H1 (cell line): ENCODE measurements at regions not wholly inside any gene's neighbourhood (a gene's known extent, or its start where the extent isn't known, plus 50 kb on each side); places are given as distances from the start of the nearest gene placed in this dataset.

Experiments
- EGR1 ChIP-seq: IDR thresholded peaks from 2 replicates; pipeline ENCODE4 v1.6.1; 2011; ENCODE audit warnings: low read depth, low read length, borderline replicate concordance
- EZH2 ChIP-seq: fragments of 200-600 bp; sonication (generic); IDR thresholded peaks from 2 replicates; pipeline ENCODE4 v1.7.1; 2012; ENCODE audit warnings: low read depth, mild to moderate bottlenecking, moderate library complexity, low read length, inconsistent platforms; ENCODE audit not compliant: severe bottlenecking
- JUND ChIP-seq: IDR thresholded peaks from 2 replicates; pipeline ENCODE4 v1.6.1; 2011; ENCODE audit warnings: mild to moderate bottlenecking, improper control_type of control experiment, low read length
- MAFK ChIP-seq: IDR thresholded peaks from 2 replicates; pipeline ENCODE4 v1.6.1; 2012; ENCODE audit warnings: low read depth, mild to moderate bottlenecking, improper control_type of control experiment, low read length
- POLR2A ChIP-seq, 2 experiments: IDR thresholded peaks; 1 replicate in 1 of 2; 2 replicates in 1 of 2; pipeline ENCODE4 v1.6.1; 2011; ENCODE audit warnings: low read depth in 2 of 2, low read length in 2 of 2, mild to moderate bottlenecking in 2 of 2; ENCODE audit errors: control extremely low read depth in 1 of 2
- RNF2 ChIP-seq: fragments of 200-900, 300-1000 bp; sonication (generic); IDR thresholded peaks from 2 replicates; pipeline ENCODE4 v1.7.1; 2016; ENCODE audit warnings: borderline replicate concordance, low read depth, mild to moderate bottlenecking, antibody characterized with exemption, low read length; ENCODE audit not compliant: poor library complexity, severe bottlenecking; ENCODE audit errors: missing control alignments
- TAF7 ChIP-seq: optimal IDR thresholded peaks from 2 replicates; pipeline ENCODE3; 2011; ENCODE audit warnings: low read depth, mild to moderate bottlenecking, inconsistent platforms, low read length, moderate library complexity, borderline replicate concordance
- TEAD4 ChIP-seq: IDR thresholded peaks from 2 replicates; pipeline ENCODE4 v1.6.1; 2012; ENCODE audit warnings: low read depth, low read length, inconsistent platforms, mixed read lengths
- YY1 ChIP-seq: IDR thresholded peaks from 2 replicates; pipeline ENCODE4 v1.6.1; 2011; ENCODE audit warnings: low read depth, mild to moderate bottlenecking, low read length
- TF ChIP-seq, protein P1 (sequence below), 3 experiments: IDR thresholded peaks; 1 replicate in 2 of 3; 2 replicates in 1 of 3; pipeline versions ENCODE4 v1.5.1 to v1.6.1; 2011; ENCODE audit warnings: low read length in 3 of 3, mild to moderate bottlenecking in 3 of 3, inconsistent platforms in 2 of 3, low read depth in 1 of 3, moderate library complexity in 1 of 3; ENCODE audit not compliant: insufficient read depth in 1 of 3; ENCODE audit errors: control extremely low read depth in 1 of 3

DNA sequence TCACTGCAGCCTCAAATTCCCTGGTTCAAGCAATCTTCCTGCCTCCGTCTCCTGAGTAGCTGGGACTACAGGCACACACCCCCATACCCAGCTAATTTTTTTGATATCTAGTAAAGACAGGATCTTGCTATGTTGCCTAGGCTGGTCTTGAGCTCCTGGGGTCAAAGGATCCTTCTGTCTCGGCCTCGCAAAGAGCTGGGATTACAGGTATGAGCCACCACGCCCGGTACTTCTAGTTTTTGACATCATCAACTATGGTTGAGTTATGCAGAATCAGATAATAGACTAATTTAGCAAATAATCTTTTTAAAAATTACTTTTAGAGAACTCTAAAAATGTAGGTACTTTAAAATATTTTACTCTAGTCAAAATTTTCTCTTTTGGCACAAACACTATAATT is 166.2 kb downstream of the SOX4 start:
- TF ChIP-seq, protein P1, sequence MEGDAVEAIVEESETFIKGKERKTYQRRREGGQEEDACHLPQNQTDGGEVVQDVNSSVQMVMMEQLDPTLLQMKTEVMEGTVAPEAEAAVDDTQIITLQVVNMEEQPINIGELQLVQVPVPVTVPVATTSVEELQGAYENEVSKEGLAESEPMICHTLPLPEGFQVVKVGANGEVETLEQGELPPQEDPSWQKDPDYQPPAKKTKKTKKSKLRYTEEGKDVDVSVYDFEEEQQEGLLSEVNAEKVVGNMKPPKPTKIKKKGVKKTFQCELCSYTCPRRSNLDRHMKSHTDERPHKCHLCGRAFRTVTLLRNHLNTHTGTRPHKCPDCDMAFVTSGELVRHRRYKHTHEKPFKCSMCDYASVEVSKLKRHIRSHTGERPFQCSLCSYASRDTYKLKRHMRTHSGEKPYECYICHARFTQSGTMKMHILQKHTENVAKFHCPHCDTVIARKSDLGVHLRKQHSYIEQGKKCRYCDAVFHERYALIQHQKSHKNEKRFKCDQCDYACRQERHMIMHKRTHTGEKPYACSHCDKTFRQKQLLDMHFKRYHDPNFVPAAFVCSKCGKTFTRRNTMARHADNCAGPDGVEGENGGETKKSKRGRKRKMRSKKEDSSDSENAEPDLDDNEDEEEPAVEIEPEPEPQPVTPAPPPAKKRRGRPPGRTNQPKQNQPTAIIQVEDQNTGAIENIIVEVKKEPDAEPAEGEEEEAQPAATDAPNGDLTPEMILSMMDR (IDR thresholded peaks at IDR 0.05; ENCODE audit: control extremely low read depth in 1 of 3, insufficient read depth in 1 of 3, low read depth in 1 of 3, low read length in 3 of 3): no peak
- TF ChIP-seq POLR2A (IDR thresholded peaks at IDR 0.05; ENCODE audit: control extremely low read depth in 1 of 2, low read depth in 2 of 2, low read length in 2 of 2) (no peak), JUND (no peak), YY1 (no peak), MAFK (no peak), EZH2 (no peak), EGR1 (no peak), TEAD4 (no peak), RNF2 (no peak), TAF7 (no peak)
